HL-60 (cell line): ENCODE measurements at regions not wholly inside any gene's neighbourhood (a gene's known extent, or its start where the extent isn't known, plus 50 kb on each side); places are given as distances from the start of the nearest gene placed in this dataset.

Experiments used
- CTCF ChIP-seq: IDR thresholded peaks from one replicate; pipeline ENCODE4 v1.5.1; 2011; ENCODE audit warnings: low read length, control low read depth, inconsistent platforms; ENCODE audit not compliant: insufficient read depth
- GABPA ChIP-seq: IDR thresholded peaks from 2 replicates; pipeline ENCODE4 v1.6.1; 2012; ENCODE audit warnings: low read depth
- REST ChIP-seq: IDR thresholded peaks from 2 replicates; pipeline ENCODE4 v1.6.1; 2012; ENCODE audit warnings: low read depth; ENCODE audit not compliant: insufficient replicate concordance

- TF ChIP-seq CTCF = no peak
- TF ChIP-seq REST = no peak
- TF ChIP-seq GABPA = no peak
Measured at GRCh38 chr15:77832874-77833273, 200.2 kb upstream of the LINGO1 start.
